HepG2 (cell line): ENCODE measurements at regions not wholly inside any gene's neighbourhood (a gene's known extent, or its start where the extent isn't known, plus 50 kb on each side); places are given as distances from the start of the nearest gene placed in this dataset.

Source experiments
- CSRNP1 ChIP-seq: sonication (generic); formaldehyde crosslinking; IDR thresholded peaks from 2 replicates; pipeline ENCODE4 v1.8.1; 2023; ENCODE audit warnings: mild to moderate bottlenecking, missing genetic modification reagents
- GATAD1 ChIP-seq: IDR thresholded peaks from 2 replicates; pipeline ENCODE4 v1.6.1; 2016; ENCODE audit warnings: missing genetic modification reagents, missing compliant biosample characterization
- HOXA5 ChIP-seq: sonication (generic); formaldehyde crosslinking; IDR thresholded peaks from 2 replicates; pipeline ENCODE4 v1.4.0; 2020; ENCODE audit warnings: missing genetic modification reagents
- IKZF4 ChIP-seq: sonication (generic); formaldehyde crosslinking; IDR thresholded peaks from 2 replicates; pipeline ENCODE4 v1.5.1; 2020; ENCODE audit warnings: borderline replicate concordance, mild to moderate bottlenecking, low read depth, missing genetic modification reagents; ENCODE audit errors: not compliant biosample characterization
- IRF9 ChIP-seq: sonication (generic); formaldehyde crosslinking; IDR thresholded peaks from 2 replicates; pipeline ENCODE4 v1.8.0; 2022; ENCODE audit warnings: missing genetic modification reagents, mild to moderate bottlenecking, borderline replicate concordance
- NFYB ChIP-seq: sonication (generic); formaldehyde crosslinking; IDR thresholded peaks from 2 replicates; pipeline ENCODE4 v1.4.0; 2020; ENCODE audit warnings: missing genetic modification reagents
- NR2F6 ChIP-seq, 2 experiments: IDR thresholded peaks; 2 replicates each; pipeline ENCODE4 v1.6.1; 2016; ENCODE audit warnings: antibody characterized with exemption in 1 of 2, mild to moderate bottlenecking in 1 of 2
- POLR2AphosphoS5 ChIP-seq: IDR thresholded peaks from 2 replicates; pipeline ENCODE4 v1.6.1; 2012; ENCODE audit warnings: low read depth, low read length
- RFX1 ChIP-seq: fragments of 450-650 bp; IDR thresholded peaks from 2 replicates; pipeline ENCODE4 v1.6.1; 2017
- RFX5 ChIP-seq: IDR thresholded peaks from 2 replicates; pipeline ENCODE4 v1.6.1; 2011; ENCODE audit warnings: low read depth, low read length, improper control_type of control experiment
- SALL2 ChIP-seq: sonication (generic); formaldehyde crosslinking; IDR thresholded peaks from 2 replicates; pipeline ENCODE4 v1.8.1; 2023; ENCODE audit warnings: mild to moderate bottlenecking, missing genetic modification reagents, inconsistent platforms
- SKIL ChIP-seq: sonication (generic); formaldehyde crosslinking; IDR thresholded peaks from 2 replicates; pipeline ENCODE4 v1.8.0; 2022; ENCODE audit warnings: missing genetic modification reagents, mild to moderate bottlenecking, moderate library complexity, borderline replicate concordance
- TERF1 ChIP-seq: sonication (generic); formaldehyde crosslinking; IDR thresholded peaks from 2 replicates; pipeline ENCODE4 v1.8.0; 2022; ENCODE audit warnings: mild to moderate bottlenecking, missing genetic modification reagents, moderate library complexity
- THAP9 ChIP-seq: sonication (generic); formaldehyde crosslinking; IDR thresholded peaks from 2 replicates; pipeline ENCODE4; 2020; ENCODE audit warnings: missing genetic modification reagents, mild to moderate bottlenecking, borderline replicate concordance
- ZFP36 ChIP-seq: fragments of 150-350 bp; IDR thresholded peaks from 2 replicates; pipeline ENCODE4 v1.6.1; 2018; ENCODE audit warnings: borderline replicate concordance, low read length, low read depth; ENCODE audit not compliant: partially characterized antibody
- ZKSCAN1 ChIP-seq: fragments of 150-350 bp; IDR thresholded peaks from 2 replicates; pipeline ENCODE4 v1.6.1; 2014; ENCODE audit warnings: low read length
- ZNF234 ChIP-seq: sonication (generic); formaldehyde crosslinking; conservative IDR thresholded peaks from 2 replicates; pipeline ENCODE4 v1.5.1; 2020; ENCODE audit warnings: mild to moderate bottlenecking, missing genetic modification reagents
- ZNF550 ChIP-seq: sonication (generic); formaldehyde crosslinking; IDR thresholded peaks from 2 replicates; pipeline ENCODE4 v1.4.0; 2020; ENCODE audit warnings: mild to moderate bottlenecking, missing genetic modification reagents, borderline replicate concordance
- ZNF570 ChIP-seq: sonication (generic); formaldehyde crosslinking; IDR thresholded peaks from 2 replicates; pipeline ENCODE4 v1.4.0; 2020; ENCODE audit warnings: mild to moderate bottlenecking, missing genetic modification reagents, borderline replicate concordance
- ZNF792 ChIP-seq: IDR thresholded peaks from 2 replicates; pipeline ENCODE4 v1.6.1; 2016
- ZNF891 ChIP-seq: sonication (generic); formaldehyde crosslinking; IDR thresholded peaks from 2 replicates; pipeline ENCODE4 v1.5.0; 2020; ENCODE audit warnings: mild to moderate bottlenecking, missing genetic modification reagents

GRCh38 chr2:242020196-242021004 is 150.9 kb downstream of the RTP5 start (continued):
- no peak for TF ChIP-seq NR2F6 (IDR thresholded peaks at IDR 0.05)
- no peak for TF ChIP-seq NR2F6 (CRISPR knock-in tag; IDR thresholded peaks at IDR 0.05)
- TF ChIP-seq HOXA5 (CRISPR knock-in tag) = no peak
- peak; percentile 62; the same call in 1 of the 2 replicates for TF ChIP-seq ZKSCAN1
- TF ChIP-seq IRF9 (CRISPR knock-in tag) = peak; percentile 41; the same call in 1 of the 2 replicates
- TF ChIP-seq POLR2AphosphoS5 = no peak
- TF ChIP-seq IKZF4 = no peak
- no peak for TF ChIP-seq RFX5
- TF ChIP-seq ZFP36 = no peak
- peak; percentile 88 for TF ChIP-seq ZNF891
- no peak for TF ChIP-seq GATAD1 (CRISPR knock-in tag)
- TF ChIP-seq NFYB (CRISPR knock-in tag) = 0 out of 2 replicates have a peak, but pooled peaks have one; percentile 14
- TF ChIP-seq SALL2 (CRISPR knock-in tag) = peak; percentile 74
- no peak for TF ChIP-seq CSRNP1
- no peak for TF ChIP-seq ZNF792
- peak; percentile 24; the same call in 1 of the 2 replicates for TF ChIP-seq THAP9 (CRISPR knock-in tag)
- 0 out of 2 replicates have a peak, but pooled peaks have one; percentile 53 for TF ChIP-seq TERF1 (CRISPR knock-in tag)
- TF ChIP-seq ZNF570 = no peak
- no peak for TF ChIP-seq ZNF234 (CRISPR knock-in tag)
- no peak for TF ChIP-seq RFX1
- TF ChIP-seq ZNF550 (CRISPR knock-in tag) = peak; percentile 31; the same call in 1 of the 2 replicates
- TF ChIP-seq SKIL = no peak
